HG03342 (cell line): ENCODE measurements at regions not wholly inside any gene's neighbourhood (a gene's known extent, or its start where the extent isn't known, plus 50 kb on each side); places are given as distances from the start of the nearest gene placed in this dataset.

ENCODE experiments used
- ATAC-seq: cut with Tn5 transposase; IDR thresholded peaks from one replicate; pipeline ENCODE4 v1.9.1; 2021; ENCODE audit warnings: mild to moderate bottlenecking, moderate library complexity; ENCODE audit not compliant: unreplicated experiment

- ATAC-seq: no peak
Measured at GRCh38 chr3:69579306-69580041, 159.8 kb upstream of the MITF start.

GRCh38 chr3:69569520-69569919 is 169.7 kb upstream of the MITF start:
- ATAC-seq: no peak

GRCh38 chr3:69568951-69569350 is 170.3 kb upstream of the MITF start:
- no peak for ATAC-seq

GRCh38 chr3:69568458-69568857 is 170.8 kb upstream of the MITF start:
- no peak for ATAC-seq

GRCh38 chr3:69567710-69568052 is 171.6 kb upstream of the MITF start:
- no peak for ATAC-seq

- no peak for ATAC-seq
Measured at GRCh38 chr3:69567023-69567709, 172.1 kb upstream of the MITF start.

- ATAC-seq: no peak
Measured at GRCh38 chr3:69566275-69566674, 173.0 kb upstream of the MITF start.

- ATAC-seq: no peak
Measured at GRCh38 chr3:69565316-69565715, 173.9 kb upstream of the MITF start.

GRCh38 chr3:69563981-69564380 is 175.3 kb upstream of the MITF start:
- ATAC-seq: no peak

GRCh38 chr3:69563151-69563550 is 176.1 kb upstream of the MITF start:
- ATAC-seq: no peak

- ATAC-seq: no peak
Measured at GRCh38 chr3:69562020-69562419, 176.1 kb upstream of the FRMD4B start.

GRCh38 chr3:69560818-69561217 is 174.9 kb upstream of the FRMD4B start:
- ATAC-seq: no peak

- ATAC-seq: no peak
Measured at GRCh38 chr3:69560116-69560515, 174.2 kb upstream of the FRMD4B start.

- ATAC-seq: no peak
Measured at GRCh38 chr3:69558912-69559311, 173.0 kb upstream of the FRMD4B start.

GRCh38 chr3:69554576-69554975 is 168.7 kb upstream of the FRMD4B start:
- no peak for ATAC-seq

- ATAC-seq: no peak
Measured at GRCh38 chr3:69553888-69554287, 168.0 kb upstream of the FRMD4B start.

GRCh38 chr3:69547461-69547880 is 161.6 kb upstream of the FRMD4B start:
- ATAC-seq: no peak

- ATAC-seq: no peak
Measured at GRCh38 chr3:69542805-69543429, 157.0 kb upstream of the FRMD4B start.

- ATAC-seq: no peak
Measured at GRCh38 chr3:69542089-69542804, 156.4 kb upstream of the FRMD4B start.

- no peak for ATAC-seq
Measured at GRCh38 chr3:69541711-69542088, 155.8 kb upstream of the FRMD4B start.

- no peak for ATAC-seq
Measured at GRCh38 chr3:69540706-69541581, 155.1 kb upstream of the FRMD4B start.
